ENCODE measurements at regions not wholly inside any gene's neighbourhood (a gene's known extent, or its start where the extent isn't known, plus 50 kb on each side); places are given as distances from the start of the nearest gene placed in this dataset.

- Histone ChIP-seq H3K4me3 (ENCODE audit: low read length) (no peak overlapping the region), H3K36me3 (ENCODE audit: insufficient read depth, low read length) (no peaks in the 10 kb centered on the region), H3K4me1 (ENCODE audit: insufficient read depth, low read length) (no peaks in the 10 kb centered on the region), H3K27me3 (ENCODE audit: control insufficient read depth in 1 of 2, insufficient read depth in 2 of 2, low read length in 2 of 2) (no peaks in the 10 kb centered on the region), H3K27ac (ENCODE audit: low read depth in 1 of 2, low read length in 2 of 2) (no peak overlapping the region), H3K9me3 (ENCODE audit: control insufficient read depth in 1 of 2, insufficient read depth in 1 of 2, low read length in 2 of 2) (peaks cover 0 to 4% of the 10 kb centered on the region in 2 experiments)
- Mint-ChIP-seq H3K4me1 (ENCODE audit: low read depth) (no peaks in the 10 kb centered on the region), H3K9me3 (peaks cover 3% of the 10 kb centered on the region), H3K27ac (no peak overlapping the region), H3K36me3 (ENCODE audit: low read depth) (no peaks in the 10 kb centered on the region), H3K27me3 (no peaks in the 10 kb centered on the region), H3K4me3 (no peak overlapping the region)
- no peak for TF ChIP-seq CTCF (IDR thresholded peaks at IDR 0.05)
- ChIA-PET POLR2A (no interaction called here), CTCF (no interaction called here)
- DNase-seq: no peak
- ATAC-seq (ENCODE audit: poor library complexity): no peak
- intact Hi-C loops (cut with DNase I, micrococcal nuclease): no loop called here
Measured at GRCh38 chr13:63093907-63094469, 1678.3 kb upstream of the PCDH20 start.

DNA sequence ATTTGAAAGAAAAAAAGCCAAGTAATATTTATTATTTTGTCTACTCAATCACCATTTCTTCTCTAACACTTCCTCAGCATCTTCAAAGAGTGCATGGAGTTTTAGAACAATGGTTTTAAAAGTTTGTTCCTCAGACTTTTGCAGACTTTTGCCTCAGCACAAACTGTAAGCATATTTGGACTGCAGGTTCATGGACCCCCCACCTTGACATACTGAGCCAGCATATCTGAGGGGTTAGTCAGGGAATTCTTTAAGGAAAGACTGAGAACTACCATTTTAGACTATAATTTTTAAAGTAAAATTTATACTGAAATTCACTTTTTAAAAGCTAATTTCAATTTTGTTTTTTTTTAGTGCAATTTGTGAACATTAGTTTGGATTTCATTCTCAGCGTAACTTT, 1676.8 kb upstream of the PCDH20 start:
- no peaks in the 10 kb centered on the region for H3K4me1 ChIP-seq (ENCODE audit: insufficient read depth, low read length)
- CTCF ChIA-PET: no interaction called here
- no peak overlapping the region for H3K4me3 Mint-ChIP-seq
- no peaks in the 10 kb centered on the region for H3K27me3 Mint-ChIP-seq
- no peaks in the 10 kb centered on the region for H3K36me3 Mint-ChIP-seq (ENCODE audit: low read depth)
- TF ChIP-seq CTCF (IDR thresholded peaks at IDR 0.05): no peak
- ATAC-seq (ENCODE audit: poor library complexity): no peak
- peaks cover 5% of the 10 kb centered on the region for H3K9me3 Mint-ChIP-seq
- no peak overlapping the region for H3K27ac ChIP-seq (ENCODE audit: low read depth in 1 of 2, low read length in 2 of 2)
- no peaks in the 10 kb centered on the region for H3K27me3 ChIP-seq (ENCODE audit: control insufficient read depth in 1 of 2, insufficient read depth in 2 of 2, low read length in 2 of 2)
- no peak overlapping the region for H3K27ac Mint-ChIP-seq
- H3K36me3 ChIP-seq (ENCODE audit: insufficient read depth, low read length): no peaks in the 10 kb centered on the region
- intact Hi-C loops (cut with DNase I, micrococcal nuclease): no loop called here
- DNase-seq: no peak
- H3K9me3 ChIP-seq (ENCODE audit: control insufficient read depth in 1 of 2, insufficient read depth in 1 of 2, low read length in 2 of 2): no peaks in the 10 kb centered on the region
- H3K4me1 Mint-ChIP-seq (ENCODE audit: low read depth): no peaks in the 10 kb centered on the region
- POLR2A ChIA-PET: no interaction called here
- no peak overlapping the region for H3K4me3 ChIP-seq (ENCODE audit: low read length)

DNA sequence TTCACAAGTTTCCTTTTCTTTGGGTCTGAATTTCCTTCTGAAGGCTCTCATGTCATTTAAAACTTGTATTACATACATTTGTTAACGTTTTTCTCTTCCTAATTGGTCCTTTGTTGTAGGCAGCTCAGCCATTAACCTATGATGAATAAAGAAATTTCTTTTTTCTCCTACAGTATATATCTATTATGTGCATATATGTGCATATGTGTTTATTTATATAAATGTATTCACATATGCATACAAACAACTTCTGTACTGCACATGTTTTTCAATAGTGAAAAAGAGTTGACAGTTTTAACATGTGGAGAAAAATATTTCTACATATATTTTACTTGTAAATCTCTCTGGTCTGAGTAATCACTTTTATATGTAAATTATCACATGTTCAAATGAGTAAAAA, 1674.9 kb upstream of the PCDH20 start:
- Mint-ChIP-seq H3K4me1 (ENCODE audit: low read depth) (no peaks in the 10 kb centered on the region), H3K4me3 (no peak overlapping the region), H3K27me3 (no peaks in the 10 kb centered on the region), H3K27ac (no peak overlapping the region), H3K9me3 (peaks cover 5% of the 10 kb centered on the region), H3K36me3 (ENCODE audit: low read depth) (no peaks in the 10 kb centered on the region)
- CTCF ChIA-PET: no interaction called here
- Histone ChIP-seq H3K36me3 (ENCODE audit: insufficient read depth, low read length) (no peaks in the 10 kb centered on the region), H3K27me3 (ENCODE audit: control insufficient read depth in 1 of 2, insufficient read depth in 2 of 2, low read length in 2 of 2) (no peaks in the 10 kb centered on the region), H3K27ac (ENCODE audit: low read depth in 1 of 2, low read length in 2 of 2) (no peak overlapping the region), H3K4me3 (ENCODE audit: low read length) (no peak overlapping the region), H3K9me3 (ENCODE audit: control insufficient read depth in 1 of 2, insufficient read depth in 1 of 2, low read length in 2 of 2) (no peaks in the 10 kb centered on the region), H3K4me1 (ENCODE audit: insufficient read depth, low read length) (no peaks in the 10 kb centered on the region)
- POLR2A ChIA-PET: no interaction called here
- no peak for TF ChIP-seq CTCF (IDR thresholded peaks at IDR 0.05)
- DNase-seq: no peak
- intact Hi-C loops (cut with DNase I, micrococcal nuclease): no loop called here
- ATAC-seq (ENCODE audit: poor library complexity): no peak
